SU-DHL-6 (cell line): ENCODE measurements at regions not wholly inside any gene's neighbourhood (a gene's known extent, or its start where the extent isn't known, plus 50 kb on each side); places are given as distances from the start of the nearest gene placed in this dataset.

Experiments used
- H2AFZ ChIP-seq: fragments of 200-600 bp; sonication (generic); 2 replicates; pipeline ENCODE4 v1.6.1; 2014; ENCODE audit warnings: low read depth, mild to moderate bottlenecking, moderate library complexity, mixed read lengths, antibody characterized with exemption, low read length; ENCODE audit not compliant: severe bottlenecking
- H3F3A ChIP-seq: fragments of 200-600 bp; shearing (Covaris generic); 2 replicates; pipeline ENCODE4 v1.6.0; 2016; ENCODE audit warnings: antibody characterized with exemption, mild to moderate bottlenecking; ENCODE audit not compliant: insufficient read depth
- H3K27ac ChIP-seq: fragments of 200-600 bp; sonication (generic); 2 replicates; pipeline ENCODE4 v1.5.1; 2016; ENCODE audit warnings: low read depth, mild to moderate bottlenecking, low read length, moderate library complexity, mixed read lengths
- H3K27me3 ChIP-seq: fragments of 200-600 bp; sonication (generic), shearing (Covaris generic); 2 replicates; pipeline ENCODE4 v1.6.0; 2014; ENCODE audit warnings: mild to moderate bottlenecking, low read length
- H3K36me3 ChIP-seq: fragments of 200-600 bp; sonication (generic); 2 replicates; pipeline ENCODE4 v1.6.1; 2014; ENCODE audit warnings: mild to moderate bottlenecking, low read length, mixed read lengths
- H3K4me2 ChIP-seq: fragments of 300-600, 200-600 bp; shearing (Covaris generic), sonication (generic); 2 replicates; pipeline ENCODE4 v1.6.0; 2014; ENCODE audit warnings: low read length, low read depth, mild to moderate bottlenecking; ENCODE audit not compliant: poor library complexity, severe bottlenecking
- H3K4me3 ChIP-seq: fragments of 200-600 bp; sonication (generic); 2 replicates; pipeline ENCODE4 v1.5.1; 2014; ENCODE audit warnings: antibody characterized with exemption, low read length, mild to moderate bottlenecking, mixed read lengths; ENCODE audit not compliant: insufficient read depth, poor library complexity, severe bottlenecking
- H3K79me2 ChIP-seq: fragments of 200-600 bp; sonication (generic); 2 replicates; pipeline ENCODE4 v1.6.1; 2014; ENCODE audit warnings: mild to moderate bottlenecking, low read length, moderate library complexity; ENCODE audit not compliant: insufficient read depth
- H3K9ac ChIP-seq: fragments of 200-600 bp; sonication (generic); 2 replicates; pipeline ENCODE4 v1.7.0; 2014; ENCODE audit warnings: mild to moderate bottlenecking, low read length
- H3K9me2 ChIP-seq: fragments of 200-600 bp; sonication (generic); replicated peaks from 2 replicates; pipeline ENCODE4 v1.6.1; 2014; ENCODE audit warnings: low read length; ENCODE audit not compliant: insufficient read depth
- H3K9me3 ChIP-seq: fragments of 200-600 bp; sonication (generic); 2 replicates; pipeline ENCODE4 v1.6.1; 2014; ENCODE audit warnings: low read length, mixed read lengths; ENCODE audit not compliant: insufficient read depth
- H4K20me1 ChIP-seq: fragments of 200-600 bp; sonication (generic); 2 replicates; pipeline ENCODE4 v1.6.1; 2014; ENCODE audit warnings: low read depth, mild to moderate bottlenecking, antibody characterized with exemption, low read length, moderate library complexity, mixed read lengths
- CTCF ChIP-seq: fragments of 200-600 bp; sonication (generic); IDR thresholded peaks from one replicate; pipeline ENCODE4 v1.5.1; 2017; ENCODE audit warnings: antibody characterized with exemption, mild to moderate bottlenecking, low read length, moderate library complexity; ENCODE audit not compliant: insufficient read depth, poor library complexity, severe bottlenecking
- EZH2phosphoT487 ChIP-seq: fragments of 200-600 bp; sonication (generic), shearing (Covaris generic); conservative IDR thresholded peaks from 2 replicates; pipeline ENCODE4 v1.6.1; 2018; ENCODE audit warnings: mild to moderate bottlenecking, antibody characterized with exemption, low read length, moderate library complexity, mixed read lengths

- no peak overlapping the region for H2AFZ ChIP-seq
- H3K9me3 ChIP-seq, result no peaks in the 10 kb centered on the region
- H3F3A ChIP-seq, result no peaks in the 10 kb centered on the region
- no peak overlapping the region for H3K27ac ChIP-seq
- TF ChIP-seq CTCF, result no peak
- TF ChIP-seq EZH2phosphoT487, result no peak
- H4K20me1 ChIP-seq, result no peaks in the 10 kb centered on the region
- no peaks in the 10 kb centered on the region for H3K27me3 ChIP-seq
- H3K9me2 ChIP-seq, result no peaks in the 10 kb centered on the region
- H3K79me2 ChIP-seq, result no peaks in the 10 kb centered on the region
- no peak overlapping the region for H3K9ac ChIP-seq
- no peak overlapping the region for H3K4me3 ChIP-seq
- no peak overlapping the region for H3K4me2 ChIP-seq
- H3K36me3 ChIP-seq, result no peaks in the 10 kb centered on the region
These were observed 138.2 kb upstream of the ERCC4 start for GRCh38 chr16:13781575-13782338.

GRCh38 chr16:13791095-13791494 is 128.9 kb upstream of the ERCC4 start:
- Histone ChIP-seq H3K27me3 (no peaks in the 10 kb centered on the region), H3K27ac (no peak overlapping the region), H3F3A (no peaks in the 10 kb centered on the region), H3K9me3 (no peaks in the 10 kb centered on the region; the same call in 1 of the 2 replicates), H3K9ac (no peak overlapping the region), H3K4me3 (no peak overlapping the region), H3K4me2 (no peak overlapping the region), H2AFZ (no peak overlapping the region), H3K9me2 (no peaks in the 10 kb centered on the region), H3K36me3 (no peaks in the 10 kb centered on the region), H4K20me1 (no peaks in the 10 kb centered on the region), H3K79me2 (no peaks in the 10 kb centered on the region)
- TF ChIP-seq EZH2phosphoT487 (no peak), CTCF (no peak)

- H3F3A ChIP-seq, result no peaks in the 10 kb centered on the region
- H3K27me3 ChIP-seq, result no peaks in the 10 kb centered on the region
- H3K4me3 ChIP-seq, result no peak overlapping the region
- H3K79me2 ChIP-seq, result no peaks in the 10 kb centered on the region
- H2AFZ ChIP-seq, result no peak overlapping the region
- no peaks in the 10 kb centered on the region for H4K20me1 ChIP-seq
- H3K27ac ChIP-seq, result no peak overlapping the region
- no peaks in the 10 kb centered on the region; the same call in 1 of the 2 replicates for H3K9me3 ChIP-seq
- no peaks in the 10 kb centered on the region for H3K36me3 ChIP-seq
- TF ChIP-seq CTCF (no peak), EZH2phosphoT487 (no peak)
- H3K4me2 ChIP-seq, result no peak overlapping the region
- no peaks in the 10 kb centered on the region for H3K9me2 ChIP-seq
- H3K9ac ChIP-seq, result no peak overlapping the region
These were observed 126.0 kb upstream of the ERCC4 start for GRCh38 chr16:13793841-13794409.
